ENCODE measurements at regions not wholly inside any gene's neighbourhood (a gene's known extent, or its start where the extent isn't known, plus 50 kb on each side); places are given as distances from the start of the nearest gene placed in this dataset.

- TF ChIP-seq CTCF (IDR thresholded peaks at IDR 0.05; ENCODE audit: low read depth, low read length, missing control alignments) = no peak
- no peak for DNase-seq (ENCODE audit: extremely low read depth, low read depth)
These were observed 414.1 kb downstream of the STK39 start for GRCh38 chr2:167833294-167833693.

GRCh38 chr2:167832868-167833287, 414.5 kb downstream of the STK39 start:
- no peak for DNase-seq (ENCODE audit: extremely low read depth, low read depth)
- no peak overlapping the region for H3K4me3 ChIP-seq (replicated peaks; ENCODE audit: low read depth, low read length)
- no peak for TF ChIP-seq CTCF (IDR thresholded peaks at IDR 0.05; ENCODE audit: low read depth, low read length, missing control alignments)

More at GRCh38 chr2:167833294-167833693, 414.1 kb downstream of the STK39 start:
- no peak overlapping the region for H3K4me3 ChIP-seq (replicated peaks; ENCODE audit: low read depth, low read length)

- TF ChIP-seq CTCF (IDR thresholded peaks at IDR 0.05; ENCODE audit: low read depth, low read length, missing control alignments) = no peak
- no peak overlapping the region for H3K4me3 ChIP-seq (replicated peaks; ENCODE audit: low read depth, low read length)
- DNase-seq (ENCODE audit: extremely low read depth, low read depth) = no peak
These were observed 419.9 kb downstream of the STK39 start for GRCh38 chr2:167827352-167828097.

GRCh38 chr2:167826906-167827305, 420.5 kb downstream of the STK39 start:
- no peak overlapping the region for H3K4me3 ChIP-seq (replicated peaks; ENCODE audit: low read depth, low read length)
- TF ChIP-seq CTCF (IDR thresholded peaks at IDR 0.05; ENCODE audit: low read depth, low read length, missing control alignments) = no peak
- no peak for DNase-seq (ENCODE audit: extremely low read depth, low read depth)

GRCh38 chr2:167825664-167826063, 421.7 kb downstream of the STK39 start:
- no peak overlapping the region for H3K4me3 ChIP-seq (replicated peaks; ENCODE audit: low read depth, low read length)
- no peak for DNase-seq (ENCODE audit: extremely low read depth, low read depth)
- TF ChIP-seq CTCF (IDR thresholded peaks at IDR 0.05; ENCODE audit: low read depth, low read length, missing control alignments) = no peak

- DNase-seq (ENCODE audit: extremely low read depth, low read depth) = no peak
- H3K4me3 ChIP-seq (replicated peaks; ENCODE audit: low read depth, low read length) = no peak overlapping the region
- no peak for TF ChIP-seq CTCF (IDR thresholded peaks at IDR 0.05; ENCODE audit: low read depth, low read length, missing control alignments)
These were observed 424.5 kb downstream of the STK39 start for GRCh38 chr2:167822690-167823465.
